IPS DF 4.7 (cell line): ENCODE measurements at regions not wholly inside any gene's neighbourhood (a gene's known extent, or its start where the extent isn't known, plus 50 kb on each side); places are given as distances from the start of the nearest gene placed in this dataset.

Source experiments
- DNase-seq: peaks from one replicate; pipeline ENCODE4 v3.0.0-alpha.2; 2013; ENCODE audit warnings: low spot score; ENCODE audit errors: extremely low read depth

- DNase-seq, result no peak
Observed at GRCh38 chr12:83390186-83390585, 703.5 kb downstream of the TMTC2 start.

- DNase-seq, result peak; percentile 44
Observed at GRCh38 chr12:83389237-83389996, 702.7 kb downstream of the TMTC2 start.

- DNase-seq, result no peak
Observed at GRCh38 chr12:83388551-83388950, 701.8 kb downstream of the TMTC2 start.

- DNase-seq, result no peak
Observed at GRCh38 chr12:83386527-83387264, 700.0 kb downstream of the TMTC2 start.

DNA sequence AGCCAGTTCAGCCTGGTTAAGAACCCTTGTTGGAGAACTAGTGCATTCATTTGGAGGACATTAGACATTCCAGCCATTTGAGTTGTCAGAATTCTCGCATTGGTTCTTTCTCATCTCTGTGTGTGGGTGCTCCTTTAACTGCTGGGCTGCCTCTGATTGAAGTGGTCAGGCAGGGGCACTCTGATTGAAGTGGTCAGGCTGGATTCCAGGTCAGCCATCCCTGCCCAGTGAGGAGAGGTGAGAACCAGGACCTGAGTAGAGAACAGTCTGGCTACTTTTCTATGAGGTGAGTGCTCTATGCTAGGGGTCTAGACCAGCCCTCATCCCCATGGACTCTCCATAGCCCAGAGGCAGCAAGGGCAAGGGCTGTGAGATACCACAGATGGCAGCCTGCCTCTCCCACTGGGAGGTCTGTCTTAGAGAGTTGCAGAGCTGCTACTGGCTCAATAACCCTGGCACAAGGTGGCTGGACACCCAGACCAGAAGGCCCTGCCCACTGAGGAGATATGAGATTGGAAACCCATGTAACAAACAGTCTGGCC lies 691.6 kb downstream of the TMTC2 start:
- DNase-seq, result no peak

GRCh38 chr12:83365317-83365716 lies 678.6 kb downstream of the TMTC2 start:
- DNase-seq, result no peak

- DNase-seq, result no peak
Observed at GRCh38 chr12:83361475-83361874, 674.8 kb downstream of the TMTC2 start.

- no peak for DNase-seq
Observed at GRCh38 chr12:83361071-83361470, 674.4 kb downstream of the TMTC2 start.

DNA sequence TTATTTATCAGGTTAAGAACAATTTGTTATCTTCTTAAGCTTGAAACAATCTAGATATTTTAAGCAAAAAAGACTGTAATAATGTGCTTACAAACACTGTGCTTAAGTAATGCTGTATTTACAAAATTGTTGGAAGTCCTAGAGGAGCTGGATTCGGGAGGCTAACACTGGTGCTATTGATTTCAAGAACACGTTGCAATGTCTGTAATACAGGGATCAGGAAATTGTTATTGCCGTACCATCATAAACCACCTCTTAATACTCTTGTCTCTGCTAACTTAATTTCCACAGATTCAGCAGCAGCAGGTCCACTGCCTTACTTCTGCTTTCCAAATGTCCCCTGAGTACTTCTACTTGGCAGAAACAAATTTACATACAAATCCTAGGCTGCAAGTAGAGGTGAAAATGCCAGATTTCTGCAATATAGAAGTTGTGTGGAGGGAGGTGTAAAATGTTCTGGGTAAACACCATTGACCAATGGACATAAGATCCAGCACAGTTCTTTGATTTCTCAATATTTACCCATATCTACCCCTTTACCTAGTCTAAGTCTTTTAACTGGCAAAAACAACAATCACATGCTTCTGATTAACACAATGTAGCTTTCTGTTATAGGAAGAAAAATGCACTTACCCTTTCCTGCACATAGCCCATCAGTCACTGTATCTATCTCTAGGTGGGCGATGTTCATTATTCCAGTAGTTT lies 663.4 kb downstream of the TMTC2 start:
- no peak for DNase-seq

GRCh38 chr12:83346333-83346732 lies 659.6 kb downstream of the TMTC2 start:
- DNase-seq, result no peak

DNA sequence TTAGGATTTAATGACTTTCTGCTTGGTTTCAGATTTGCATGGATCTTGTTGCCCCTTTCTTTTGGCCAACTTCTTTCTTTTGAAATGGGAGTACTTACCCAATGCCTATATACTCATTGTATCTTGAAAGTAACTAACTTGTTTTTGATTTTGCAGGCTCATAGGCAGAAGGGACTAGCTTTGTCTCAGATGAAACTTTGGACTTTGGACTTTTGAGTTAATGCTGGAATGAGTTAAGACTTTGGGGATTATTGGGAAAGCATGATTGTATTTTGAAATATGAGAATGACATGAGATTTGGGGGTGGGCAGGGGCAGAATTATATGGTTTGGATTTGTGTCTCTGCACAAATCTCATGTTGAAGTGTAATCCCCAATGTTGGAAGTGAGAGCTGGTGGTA lies 657.1 kb downstream of the TMTC2 start:
- no peak for DNase-seq

DNA sequence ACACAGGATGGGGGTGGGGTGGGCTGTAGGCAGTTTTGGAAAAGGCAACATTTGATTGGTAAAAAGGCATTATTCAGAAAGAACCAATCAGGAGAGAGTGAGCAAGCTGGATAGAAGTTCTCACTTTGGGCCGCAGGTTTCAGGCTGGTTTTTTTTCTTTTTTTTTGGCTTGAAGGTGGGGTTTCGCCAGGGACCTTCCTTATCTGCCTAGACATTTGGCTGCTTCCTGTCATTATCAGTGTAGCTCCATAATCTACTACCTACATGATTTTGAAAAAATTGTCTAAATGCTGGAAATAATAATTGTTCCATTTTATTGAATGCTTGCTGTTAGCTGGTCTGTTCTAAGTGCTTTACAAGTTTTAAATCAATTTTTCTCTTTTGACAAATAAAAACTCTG lies 649.0 kb downstream of the TMTC2 start:
- no peak for DNase-seq

DNA sequence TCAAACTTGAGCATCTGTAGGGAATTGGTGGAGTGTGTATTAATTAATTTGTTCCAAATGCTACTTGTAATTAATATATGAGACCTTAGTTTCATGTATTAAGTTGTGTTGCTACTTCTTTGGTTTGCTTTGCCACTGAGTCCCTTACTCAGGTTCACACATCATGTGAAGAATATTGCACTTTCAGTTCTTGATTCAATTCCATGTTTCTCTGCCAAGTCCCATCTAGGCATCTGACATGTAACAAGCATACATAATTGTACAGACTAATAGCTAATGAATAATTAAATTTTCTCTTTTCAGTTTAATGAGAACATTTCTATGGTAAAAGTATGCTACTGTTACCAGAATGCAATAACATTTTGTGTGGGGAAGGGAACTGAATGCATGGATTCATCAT lies 640.0 kb downstream of the TMTC2 start:
- no peak for DNase-seq

GRCh38 chr12:83323866-83324265 lies 637.2 kb downstream of the TMTC2 start:
- no peak for DNase-seq

GRCh38 chr12:83322809-83323208 lies 636.1 kb downstream of the TMTC2 start:
- no peak for DNase-seq

DNA sequence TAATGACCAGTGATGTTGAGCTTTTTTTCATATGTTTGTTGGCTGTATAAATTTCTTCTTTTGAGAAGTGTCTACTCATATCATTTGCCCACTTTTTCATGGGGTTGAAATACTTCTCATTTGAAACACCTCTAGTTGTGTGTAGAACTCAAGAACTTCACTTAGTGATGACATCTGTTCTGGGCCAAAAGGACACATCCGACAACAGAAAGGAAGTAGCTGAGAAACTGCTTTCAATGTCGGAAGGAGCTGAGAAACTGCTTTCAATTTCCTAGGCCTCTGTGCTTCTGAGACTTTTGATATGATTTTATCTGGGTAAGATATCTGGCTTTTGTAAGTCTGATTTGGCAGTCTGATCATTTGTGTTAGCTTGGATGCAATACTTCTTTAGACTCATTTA lies 635.3 kb downstream of the TMTC2 start:
- DNase-seq, result no peak

DNA sequence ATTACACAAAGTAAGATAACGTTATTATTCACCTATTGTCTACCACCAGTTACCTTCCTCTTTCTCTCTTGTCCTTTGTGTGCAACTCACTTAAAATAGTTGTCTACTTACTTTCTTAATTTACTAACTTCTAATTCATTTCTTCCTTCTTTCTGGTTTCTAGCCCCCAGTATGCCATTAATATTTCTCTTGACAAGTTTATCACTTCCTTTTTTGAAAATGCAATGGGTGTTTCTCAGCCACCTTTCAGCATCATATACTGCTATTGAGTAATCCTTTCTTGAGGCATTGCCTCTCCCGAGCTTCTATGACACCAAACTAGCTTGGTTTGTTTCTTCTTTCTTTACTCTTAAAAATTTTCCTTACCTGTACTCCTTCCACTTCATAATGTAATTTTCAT lies 633.6 kb downstream of the TMTC2 start:
- no peak for DNase-seq

- no peak for DNase-seq
Observed at GRCh38 chr12:83318386-83319098, 631.8 kb downstream of the TMTC2 start.

DNA sequence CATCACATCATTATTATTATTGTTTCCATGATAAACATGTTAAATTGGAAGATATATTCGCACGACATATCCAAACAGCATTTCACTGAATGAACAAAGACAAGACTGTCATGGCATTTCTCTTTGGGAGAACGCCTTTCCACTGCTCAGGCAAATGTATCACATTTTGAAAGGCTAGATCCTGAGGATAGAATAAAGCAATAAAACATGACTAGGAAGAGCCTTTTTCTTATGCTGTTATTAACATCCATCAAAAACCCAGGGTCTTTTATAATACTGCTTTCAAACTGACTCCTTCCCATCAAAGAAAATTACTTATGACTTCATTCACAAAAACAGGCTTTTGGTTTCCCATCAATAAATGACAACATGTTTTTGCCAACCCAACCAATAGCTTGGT lies 630.9 kb downstream of the TMTC2 start:
- no peak for DNase-seq

DNA sequence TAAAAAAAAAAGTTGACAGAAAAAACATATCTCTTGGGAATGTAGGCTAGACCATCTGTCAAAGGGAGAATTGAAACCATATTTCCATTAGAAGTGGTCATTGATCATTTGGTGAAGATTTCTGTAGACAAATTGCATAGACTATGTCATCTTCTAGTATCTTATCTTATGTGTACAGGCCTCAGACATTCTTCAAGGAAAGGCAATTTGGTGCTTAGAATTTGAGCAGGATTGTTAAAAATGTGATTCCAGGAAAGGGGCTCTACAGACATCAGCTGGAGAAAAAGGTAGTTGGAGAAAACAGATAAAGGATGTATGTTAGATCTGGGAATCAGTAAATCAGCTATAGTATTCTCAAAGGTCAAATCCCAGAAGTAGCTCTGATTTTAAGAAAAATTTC lies 627.1 kb downstream of the TMTC2 start:
- no peak for DNase-seq

GRCh38 chr12:83313322-83313721 lies 626.6 kb downstream of the TMTC2 start:
- DNase-seq, result no peak
